ENCODE measurements at regions not wholly inside any gene's neighbourhood (a gene's known extent, or its start where the extent isn't known, plus 50 kb on each side); places are given as distances from the start of the nearest gene placed in this dataset.

DNA sequence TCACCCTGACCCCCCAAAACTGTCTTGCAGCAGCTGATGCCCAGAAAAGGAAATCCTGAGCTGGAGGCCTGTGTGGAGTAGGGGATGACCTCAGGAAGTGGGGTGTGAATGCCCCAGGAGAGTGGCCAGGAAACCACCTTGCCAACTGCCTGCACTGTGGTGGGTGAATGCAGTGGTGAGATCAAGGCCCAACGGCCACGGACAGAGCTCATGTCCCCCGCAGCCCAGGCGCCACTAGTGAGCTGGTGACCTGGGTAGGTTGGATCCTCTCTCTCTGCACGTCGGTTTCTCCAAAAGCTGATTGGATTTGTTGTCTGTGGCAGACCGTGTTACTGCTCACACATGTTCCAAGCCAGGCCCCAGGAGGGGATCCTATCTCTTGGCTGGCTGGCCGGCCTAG, 448.9 kb downstream of the TCERG1L start:
- no peak overlapping the region for H2AFZ ChIP-seq (ENCODE audit: low read depth, low read length)
- no peaks in the 10 kb centered on the region for H3K36me3 ChIP-seq (replicated peaks; ENCODE audit: low read depth, low read length)
- H3K9me3 ChIP-seq (ENCODE audit: insufficient read depth, low read length) = no peaks in the 10 kb centered on the region
- H3K27ac ChIP-seq (ENCODE audit: low read length) = no peak overlapping the region
- no peaks in the 10 kb centered on the region for H3K4me1 ChIP-seq (ENCODE audit: low read length)
- no peaks in the 10 kb centered on the region for H3K79me2 ChIP-seq (ENCODE audit: low read length)
- no peak overlapping the region for H3K4me2 ChIP-seq (ENCODE audit: low read length)
- no peak overlapping the region for H3K9ac ChIP-seq (ENCODE audit: low read length)
- H3K27me3 ChIP-seq (ENCODE audit: low read depth, low read length) = no peaks in the 10 kb centered on the region
- H3K4me3 ChIP-seq (ENCODE audit: low read length) = no peak overlapping the region
- H4K20me1 ChIP-seq (ENCODE audit: insufficient read depth, low read length) = no peaks in the 10 kb centered on the region
- TF ChIP-seq, protein P1, sequence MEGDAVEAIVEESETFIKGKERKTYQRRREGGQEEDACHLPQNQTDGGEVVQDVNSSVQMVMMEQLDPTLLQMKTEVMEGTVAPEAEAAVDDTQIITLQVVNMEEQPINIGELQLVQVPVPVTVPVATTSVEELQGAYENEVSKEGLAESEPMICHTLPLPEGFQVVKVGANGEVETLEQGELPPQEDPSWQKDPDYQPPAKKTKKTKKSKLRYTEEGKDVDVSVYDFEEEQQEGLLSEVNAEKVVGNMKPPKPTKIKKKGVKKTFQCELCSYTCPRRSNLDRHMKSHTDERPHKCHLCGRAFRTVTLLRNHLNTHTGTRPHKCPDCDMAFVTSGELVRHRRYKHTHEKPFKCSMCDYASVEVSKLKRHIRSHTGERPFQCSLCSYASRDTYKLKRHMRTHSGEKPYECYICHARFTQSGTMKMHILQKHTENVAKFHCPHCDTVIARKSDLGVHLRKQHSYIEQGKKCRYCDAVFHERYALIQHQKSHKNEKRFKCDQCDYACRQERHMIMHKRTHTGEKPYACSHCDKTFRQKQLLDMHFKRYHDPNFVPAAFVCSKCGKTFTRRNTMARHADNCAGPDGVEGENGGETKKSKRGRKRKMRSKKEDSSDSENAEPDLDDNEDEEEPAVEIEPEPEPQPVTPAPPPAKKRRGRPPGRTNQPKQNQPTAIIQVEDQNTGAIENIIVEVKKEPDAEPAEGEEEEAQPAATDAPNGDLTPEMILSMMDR (IDR thresholded peaks at IDR 0.05; ENCODE audit: low read depth, low read length) = no peak

DNA sequence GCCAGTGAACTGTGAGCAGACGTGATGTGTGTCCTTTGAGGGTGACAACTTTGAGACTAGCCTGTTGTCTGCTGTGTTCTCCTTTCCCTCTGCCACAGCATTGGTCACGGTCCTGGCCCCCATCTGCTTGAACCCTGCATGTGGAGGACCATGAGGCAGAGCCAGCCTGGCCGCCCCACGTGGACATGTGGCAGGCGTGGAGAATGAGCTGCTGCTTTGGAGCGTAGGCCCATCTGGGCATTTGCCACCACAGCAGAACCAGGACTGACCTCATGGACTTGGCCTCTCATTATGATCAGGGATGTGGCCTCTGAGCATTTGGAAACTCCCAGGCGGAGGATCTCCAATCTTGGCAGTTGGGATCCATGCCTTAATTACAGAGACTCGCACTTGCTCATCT, 448.5 kb downstream of the TCERG1L start:
- no peaks in the 10 kb centered on the region for H3K79me2 ChIP-seq (ENCODE audit: low read length)

DNA sequence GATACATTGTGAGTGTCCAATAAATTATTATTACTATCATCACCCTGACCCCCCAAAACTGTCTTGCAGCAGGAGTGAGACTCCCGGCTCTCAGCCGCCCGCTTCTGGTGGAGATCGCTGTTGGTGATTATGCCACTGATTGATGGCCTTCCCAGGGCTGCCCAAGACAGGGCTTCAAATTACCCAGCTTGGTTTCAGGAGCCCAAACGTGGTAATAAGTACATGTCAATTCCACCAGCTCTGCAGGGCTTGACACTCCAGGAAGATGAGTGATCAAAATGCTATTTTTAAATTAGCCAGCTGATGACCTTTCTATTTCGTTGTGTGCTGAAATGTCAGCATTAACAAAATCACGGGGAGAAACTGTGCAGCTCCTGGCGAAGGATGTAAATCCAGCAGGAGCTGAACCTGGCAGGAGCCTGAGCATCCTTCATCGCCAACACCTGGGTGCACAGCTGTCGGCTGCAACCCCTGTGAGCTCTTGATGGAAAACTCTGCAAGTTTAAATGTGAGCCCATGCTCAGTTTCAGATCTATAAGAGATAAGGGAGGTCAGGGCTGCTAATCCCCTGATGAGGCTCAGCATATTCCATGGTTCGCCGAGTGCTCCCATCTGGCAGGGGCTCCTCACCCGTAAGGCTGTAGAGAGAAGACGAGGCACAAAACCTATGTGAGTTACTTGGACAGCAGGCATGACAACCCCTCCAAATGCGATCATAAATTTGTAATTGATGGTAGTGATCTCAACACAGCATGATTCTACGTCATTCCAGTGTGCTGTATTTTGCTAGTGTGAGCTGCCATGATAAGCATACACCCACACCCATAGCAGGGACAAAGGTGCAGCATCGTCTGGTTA, 446.3 kb downstream of the TCERG1L start:
- Histone ChIP-seq H3K36me3 (replicated peaks; ENCODE audit: low read depth, low read length) (no peaks in the 10 kb centered on the region), H3K9me3 (ENCODE audit: insufficient read depth, low read length) (no peaks in the 10 kb centered on the region), H3K4me1 (ENCODE audit: low read length) (no peaks in the 10 kb centered on the region), H4K20me1 (ENCODE audit: insufficient read depth, low read length) (no peaks in the 10 kb centered on the region), H3K9ac (ENCODE audit: low read length) (no peak overlapping the region), H3K4me2 (ENCODE audit: low read length) (no peak overlapping the region), H3K27me3 (ENCODE audit: low read depth, low read length) (no peaks in the 10 kb centered on the region), H2AFZ (ENCODE audit: low read depth, low read length) (no peak overlapping the region), H3K79me2 (ENCODE audit: low read length) (no peaks in the 10 kb centered on the region), H3K27ac (ENCODE audit: low read length) (no peak overlapping the region), H3K4me3 (ENCODE audit: low read length) (no peak overlapping the region)
- TF ChIP-seq, protein P1 (IDR thresholded peaks at IDR 0.05; ENCODE audit: low read depth, low read length) = no peak
- TF ChIP-seq EZH2phosphoT487 (IDR thresholded peaks at IDR 0.05; ENCODE audit: low read depth) = no peak

More for the DNA sequence above, 448.5 kb downstream of the TCERG1L start:
- TF ChIP-seq EZH2phosphoT487 (IDR thresholded peaks at IDR 0.05; ENCODE audit: low read depth) = no peak
- TF ChIP-seq, protein P1 (IDR thresholded peaks at IDR 0.05; ENCODE audit: low read depth, low read length) = no peak
- H3K27me3 ChIP-seq (ENCODE audit: low read depth, low read length) = no peaks in the 10 kb centered on the region
- no peak overlapping the region for H3K9ac ChIP-seq (ENCODE audit: low read length)
- H3K36me3 ChIP-seq (replicated peaks; ENCODE audit: low read depth, low read length) = no peaks in the 10 kb centered on the region
- H3K4me1 ChIP-seq (ENCODE audit: low read length) = no peaks in the 10 kb centered on the region
- no peak overlapping the region for H3K4me3 ChIP-seq (ENCODE audit: low read length)
- H2AFZ ChIP-seq (ENCODE audit: low read depth, low read length) = no peak overlapping the region
- H3K27ac ChIP-seq (ENCODE audit: low read length) = no peak overlapping the region
- no peaks in the 10 kb centered on the region for H3K9me3 ChIP-seq (ENCODE audit: insufficient read depth, low read length)
- H4K20me1 ChIP-seq (ENCODE audit: insufficient read depth, low read length) = no peaks in the 10 kb centered on the region
- no peak overlapping the region for H3K4me2 ChIP-seq (ENCODE audit: low read length)

DNA sequence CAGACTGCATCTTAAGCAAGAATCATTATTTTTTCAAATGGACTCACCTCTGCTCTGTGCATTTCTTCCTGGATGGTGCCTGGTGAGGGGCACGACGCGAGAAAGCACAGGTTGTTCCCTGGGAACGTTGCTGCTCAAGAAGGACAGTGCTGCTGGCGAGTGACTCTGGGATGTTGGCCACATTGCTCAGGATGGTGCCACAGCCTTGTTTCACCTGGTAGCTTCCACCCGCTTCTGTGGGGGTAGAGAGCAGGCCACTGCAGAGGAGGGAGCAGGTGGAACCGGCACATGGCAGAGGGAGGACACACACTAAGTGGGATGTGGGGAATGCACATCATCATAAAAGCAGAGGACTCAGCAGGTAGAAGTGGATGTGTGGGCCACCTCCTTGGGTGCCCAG, 444.7 kb downstream of the TCERG1L start:
- Histone ChIP-seq H3K4me1 (ENCODE audit: low read length) (no peaks in the 10 kb centered on the region), H3K27me3 (ENCODE audit: low read depth, low read length) (no peaks in the 10 kb centered on the region), H3K36me3 (replicated peaks; ENCODE audit: low read depth, low read length) (no peaks in the 10 kb centered on the region), H3K79me2 (ENCODE audit: low read length) (no peaks in the 10 kb centered on the region), H3K9ac (ENCODE audit: low read length) (no peak overlapping the region), H2AFZ (ENCODE audit: low read depth, low read length) (no peak overlapping the region), H3K4me2 (ENCODE audit: low read length) (no peak overlapping the region), H3K27ac (ENCODE audit: low read length) (no peak overlapping the region), H4K20me1 (ENCODE audit: insufficient read depth, low read length) (no peaks in the 10 kb centered on the region), H3K4me3 (ENCODE audit: low read length) (no peak overlapping the region), H3K9me3 (ENCODE audit: insufficient read depth, low read length) (no peaks in the 10 kb centered on the region)
- TF ChIP-seq, protein P1 (IDR thresholded peaks at IDR 0.05; ENCODE audit: low read depth, low read length) = no peak
- no peak for TF ChIP-seq EZH2phosphoT487 (IDR thresholded peaks at IDR 0.05; ENCODE audit: low read depth)

Data from OCI-LY3 (cell line).